Ovary (tissue), 3 donors: ENCODE measurements at regions not wholly inside any gene's neighbourhood (a gene's known extent, or its start where the extent isn't known, plus 50 kb on each side); places are given as distances from the start of the nearest gene placed in this dataset.

Experiments
- EP300 ChIP-seq: sonication (generic); formaldehyde crosslinking; IDR thresholded peaks from one replicate; pipeline ENCODE4 v1.6.1; 2017; ENCODE audit warnings: antibody characterized with exemption
- POLR2A ChIP-seq: fragments of 450-650 bp; IDR thresholded peaks from one replicate; pipeline ENCODE4 v1.6.1; 2017; ENCODE audit warnings: antibody characterized with exemption, mild to moderate bottlenecking, moderate library complexity
- TF ChIP-seq, protein P1 (sequence below), 3 donors: fragments of 450-650 bp in 2 of 3; fragments of 200-600 bp in 1 of 3; IDR thresholded peaks; one replicate each; pipeline versions ENCODE4 v1.5.1 to v1.8.0; 2016 to 2022; ENCODE audit warnings: antibody characterized with exemption in 3 of 3, mild to moderate bottlenecking in 1 of 3
- donor health status: DM: no; HTN: no; CAD: no.

GRCh38 chr3:72231439-72232196, 446.7 kb upstream of the PROK2 start:
- TF ChIP-seq, protein P1, sequence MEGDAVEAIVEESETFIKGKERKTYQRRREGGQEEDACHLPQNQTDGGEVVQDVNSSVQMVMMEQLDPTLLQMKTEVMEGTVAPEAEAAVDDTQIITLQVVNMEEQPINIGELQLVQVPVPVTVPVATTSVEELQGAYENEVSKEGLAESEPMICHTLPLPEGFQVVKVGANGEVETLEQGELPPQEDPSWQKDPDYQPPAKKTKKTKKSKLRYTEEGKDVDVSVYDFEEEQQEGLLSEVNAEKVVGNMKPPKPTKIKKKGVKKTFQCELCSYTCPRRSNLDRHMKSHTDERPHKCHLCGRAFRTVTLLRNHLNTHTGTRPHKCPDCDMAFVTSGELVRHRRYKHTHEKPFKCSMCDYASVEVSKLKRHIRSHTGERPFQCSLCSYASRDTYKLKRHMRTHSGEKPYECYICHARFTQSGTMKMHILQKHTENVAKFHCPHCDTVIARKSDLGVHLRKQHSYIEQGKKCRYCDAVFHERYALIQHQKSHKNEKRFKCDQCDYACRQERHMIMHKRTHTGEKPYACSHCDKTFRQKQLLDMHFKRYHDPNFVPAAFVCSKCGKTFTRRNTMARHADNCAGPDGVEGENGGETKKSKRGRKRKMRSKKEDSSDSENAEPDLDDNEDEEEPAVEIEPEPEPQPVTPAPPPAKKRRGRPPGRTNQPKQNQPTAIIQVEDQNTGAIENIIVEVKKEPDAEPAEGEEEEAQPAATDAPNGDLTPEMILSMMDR (IDR thresholded peaks at IDR 0.05), result no peak
- no peak for TF ChIP-seq POLR2A
- no peak for TF ChIP-seq EP300
